Breast epithelium (tissue), 3 donors: ENCODE measurements at regions not wholly inside any gene's neighbourhood (a gene's known extent, or its start where the extent isn't known, plus 50 kb on each side); places are given as distances from the start of the nearest gene placed in this dataset.

Source experiments
- CTCF ChIP-seq, 3 donors: fragments of 450-650 bp; IDR thresholded peaks; one replicate each; pipeline ENCODE4 v1.5.1; 2016 to 2017; ENCODE audit warnings: antibody characterized with exemption in 3 of 3, mild to moderate bottlenecking in 3 of 3, moderate library complexity in 3 of 3
- POLR2A ChIP-seq: fragments of 450-650 bp; IDR thresholded peaks from one replicate; pipeline ENCODE4 v1.6.1; 2016; ENCODE audit warnings: antibody characterized with exemption, mild to moderate bottlenecking, moderate library complexity

- TF ChIP-seq CTCF (IDR thresholded peaks at IDR 0.05) (no peak), POLR2A (no peak)
Observed at GRCh38 chr7:20542594-20542993, 72.9 kb upstream of the ABCB5 start.
